Glutamatergic neuron (in vitro differentiated cells): ENCODE measurements at regions not wholly inside any gene's neighbourhood (a gene's known extent, or its start where the extent isn't known, plus 50 kb on each side); places are given as distances from the start of the nearest gene placed in this dataset.

ENCODE experiments used
- DNase-seq: peaks from one replicate; pipeline ENCODE4 v3.0.0; 2022
- H3K27ac Mint-ChIP-seq: one replicate; pipeline ENCODE4 v1.8.0; 2020; ENCODE audit warnings: mild to moderate bottlenecking, mixed read lengths, inconsistent platforms; ENCODE audit not compliant: unreplicated experiment
- H3K27me3 Mint-ChIP-seq: one replicate; pipeline ENCODE4 v1.8.0; 2020; ENCODE audit warnings: mild to moderate bottlenecking, moderate library complexity, mixed read lengths, inconsistent platforms; ENCODE audit not compliant: unreplicated experiment
- H3K36me3 Mint-ChIP-seq: one replicate; pipeline ENCODE4 v1.8.0; 2020; ENCODE audit warnings: mild to moderate bottlenecking, mixed read lengths, inconsistent platforms; ENCODE audit not compliant: unreplicated experiment
- H3K4me1 Mint-ChIP-seq: one replicate; pipeline ENCODE4 v1.8.0; 2020; ENCODE audit warnings: mild to moderate bottlenecking, low read depth, mixed read lengths, inconsistent platforms; ENCODE audit not compliant: unreplicated experiment
- H3K4me3 Mint-ChIP-seq: one replicate; pipeline ENCODE4 v1.8.0; 2020; ENCODE audit warnings: mild to moderate bottlenecking, mixed read lengths, inconsistent platforms; ENCODE audit not compliant: unreplicated experiment
- H3K9me3 Mint-ChIP-seq: one replicate; pipeline ENCODE4 v1.8.0; 2020; ENCODE audit warnings: mild to moderate bottlenecking, moderate library complexity, mixed read lengths, inconsistent platforms; ENCODE audit not compliant: unreplicated experiment
- CTCF ChIP-seq: fragments of 200-600 bp; sonication (generic); IDR thresholded peaks from one replicate; pipeline ENCODE4 v1.5.0; 2021; ENCODE audit not compliant: partially characterized antibody, unreplicated experiment

GRCh38 chr5:6907320-6907918 lies 194.2 kb downstream of the TENT4A start:
- no peaks in the 10 kb centered on the region for H3K9me3 Mint-ChIP-seq
- H3K4me3 Mint-ChIP-seq = no peak overlapping the region
- no peak for DNase-seq
- H3K27me3 Mint-ChIP-seq = peaks cover 1% of the 10 kb centered on the region
- no peak for TF ChIP-seq CTCF
- peaks cover 6% of the 10 kb centered on the region for H3K4me1 Mint-ChIP-seq
- no peaks in the 10 kb centered on the region for H3K36me3 Mint-ChIP-seq
- no peak overlapping the region for H3K27ac Mint-ChIP-seq

- H3K27ac Mint-ChIP-seq = no peak overlapping the region
- H3K4me3 Mint-ChIP-seq = no peak overlapping the region
- peaks cover 1% of the 10 kb centered on the region for H3K27me3 Mint-ChIP-seq
- no peaks in the 10 kb centered on the region for H3K36me3 Mint-ChIP-seq
- H3K9me3 Mint-ChIP-seq = no peaks in the 10 kb centered on the region
- TF ChIP-seq CTCF = no peak
- DNase-seq = no peak
- no peaks in the 10 kb centered on the region for H3K4me1 Mint-ChIP-seq
Observed at GRCh38 chr5:6909901-6910300, 196.7 kb downstream of the TENT4A start.

GRCh38 chr5:6910950-6911349 lies 197.7 kb downstream of the TENT4A start:
- Mint-ChIP-seq H3K9me3 (no peaks in the 10 kb centered on the region), H3K4me1 (no peaks in the 10 kb centered on the region), H3K27me3 (peaks cover 1% of the 10 kb centered on the region), H3K27ac (no peak overlapping the region), H3K4me3 (no peak overlapping the region), H3K36me3 (no peaks in the 10 kb centered on the region)
- no peak for TF ChIP-seq CTCF
- DNase-seq = no peak

GRCh38 chr5:6914347-6914746 lies 201.1 kb downstream of the TENT4A start:
- no peak for DNase-seq
- Mint-ChIP-seq H3K27me3 (no peaks in the 10 kb centered on the region), H3K27ac (no peak overlapping the region), H3K4me3 (no peak overlapping the region), H3K9me3 (no peaks in the 10 kb centered on the region), H3K36me3 (no peaks in the 10 kb centered on the region), H3K4me1 (no peaks in the 10 kb centered on the region)
- no peak for TF ChIP-seq CTCF

GRCh38 chr5:6915574-6915973 lies 202.3 kb downstream of the TENT4A start:
- DNase-seq = no peak
- H3K36me3 Mint-ChIP-seq = no peaks in the 10 kb centered on the region
- no peaks in the 10 kb centered on the region for H3K27me3 Mint-ChIP-seq
- no peak overlapping the region for H3K4me3 Mint-ChIP-seq
- no peaks in the 10 kb centered on the region for H3K9me3 Mint-ChIP-seq
- no peak for TF ChIP-seq CTCF
- no peak overlapping the region for H3K27ac Mint-ChIP-seq
- no peaks in the 10 kb centered on the region for H3K4me1 Mint-ChIP-seq
